ENCODE measurements at regions not wholly inside any gene's neighbourhood (a gene's known extent, or its start where the extent isn't known, plus 50 kb on each side); places are given as distances from the start of the nearest gene placed in this dataset.
"Not testable (repeated sequence)": the region's sequence is repeated elsewhere in the genome, so short reads cannot be mapped to it uniquely, and the experiment has no call there.

GRCh38 chr4:115674485-115674884, 561.1 kb upstream of the NDST4 start:
- in situ Hi-C loops (cut with MboI; ENCODE audit: low pct_unique_long_range_greater_than_20kb, low sequenced_read_pairs), result no loop called here
- DNase-seq, result no peak

DNA sequence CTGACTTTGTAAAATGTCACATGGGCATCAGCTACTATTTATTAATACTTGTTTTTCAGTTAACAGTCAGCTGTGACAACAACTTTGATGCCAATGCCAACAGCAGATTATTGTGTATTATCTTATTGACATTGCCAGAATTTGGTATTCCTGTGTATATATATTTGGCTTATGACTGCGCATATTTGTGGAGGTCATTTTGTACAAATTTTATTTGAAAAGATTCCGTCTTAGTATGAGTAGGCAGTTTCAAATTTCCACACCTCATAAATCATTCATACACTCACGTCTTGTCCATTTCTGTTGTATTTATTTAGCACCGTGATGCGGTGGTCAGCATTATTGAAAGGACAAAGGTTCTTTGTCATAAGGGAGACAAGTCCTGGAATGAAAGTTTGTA, 558.2 kb upstream of the NDST4 start:
- no peak for DNase-seq
- in situ Hi-C loops (cut with MboI; ENCODE audit: low pct_unique_long_range_greater_than_20kb, low sequenced_read_pairs), result no loop called here

DNA sequence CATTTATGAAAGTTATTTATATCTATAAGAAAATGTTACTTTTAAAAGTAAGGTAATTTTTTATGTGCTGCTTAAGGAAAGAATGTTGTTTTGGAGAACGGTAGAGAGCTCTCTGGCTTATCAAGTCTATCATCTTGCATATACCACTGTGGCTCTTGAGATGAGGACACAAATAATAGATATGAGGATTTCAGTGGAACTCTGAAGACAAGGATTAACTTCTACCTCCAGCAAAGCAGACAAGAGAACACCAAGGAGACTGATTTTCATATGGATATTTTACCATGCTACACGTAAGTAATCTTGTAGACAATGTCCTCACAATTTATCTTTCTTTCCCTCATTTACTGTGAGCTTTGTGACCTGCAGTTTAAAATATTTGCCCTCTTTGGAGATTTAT, 557.5 kb upstream of the NDST4 start:
- no peak for DNase-seq

GRCh38 chr4:115668396-115668795, 555.0 kb upstream of the NDST4 start:
- no peak for DNase-seq
- in situ Hi-C loops (cut with MboI; ENCODE audit: low pct_unique_long_range_greater_than_20kb, low sequenced_read_pairs), result no loop called here

More for the DNA sequence above, 557.5 kb upstream of the NDST4 start:
- in situ Hi-C loops (cut with MboI; ENCODE audit: low pct_unique_long_range_greater_than_20kb, low sequenced_read_pairs), result no loop called here

GRCh38 chr4:115664285-115664684, 550.9 kb upstream of the NDST4 start:
- no peak for DNase-seq

GRCh38 chr4:115660465-115660864, 547.0 kb upstream of the NDST4 start:
- no peak for DNase-seq
- in situ Hi-C loops (cut with MboI; ENCODE audit: low pct_unique_long_range_greater_than_20kb, low sequenced_read_pairs), result no loop called here

More at GRCh38 chr4:115664285-115664684, 550.9 kb upstream of the NDST4 start:
- in situ Hi-C loops (cut with MboI; ENCODE audit: low pct_unique_long_range_greater_than_20kb, low sequenced_read_pairs), result no loop called here

- DNase-seq, result no peak
- in situ Hi-C loops (cut with MboI; ENCODE audit: low pct_unique_long_range_greater_than_20kb, low sequenced_read_pairs), result no loop called here
Measured at GRCh38 chr4:115657991-115658650, 544.7 kb upstream of the NDST4 start.

- in situ Hi-C loops (cut with MboI; ENCODE audit: low pct_unique_long_range_greater_than_20kb, low sequenced_read_pairs), result no loop called here
- DNase-seq, result no peak
Measured at GRCh38 chr4:115655626-115656025, 542.2 kb upstream of the NDST4 start.

- no peak for DNase-seq
- in situ Hi-C loops (cut with MboI; ENCODE audit: low pct_unique_long_range_greater_than_20kb, low sequenced_read_pairs), result no loop called here
Measured at GRCh38 chr4:115648786-115649185, 535.4 kb upstream of the NDST4 start.

DNA sequence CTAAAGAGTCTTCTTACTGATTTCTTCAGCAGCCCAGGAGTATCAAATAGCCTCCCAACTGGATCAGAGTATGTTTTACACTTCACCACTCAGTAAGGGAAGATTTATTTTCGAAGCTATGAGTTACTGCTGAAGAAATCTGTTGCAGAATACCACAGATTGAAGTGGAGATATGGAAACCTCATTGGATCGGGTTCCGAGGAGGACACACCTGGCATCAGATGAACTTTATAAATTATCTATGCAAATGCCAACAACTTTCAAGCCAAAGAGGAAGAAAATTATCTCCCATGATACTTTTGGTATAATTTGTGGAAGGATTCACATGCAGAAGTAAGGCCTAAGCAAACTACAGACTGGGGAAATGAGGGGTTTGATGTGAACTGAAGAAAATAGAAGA, 515.9 kb upstream of the NDST4 start:
- no peak for DNase-seq
- in situ Hi-C loops (cut with MboI; ENCODE audit: low pct_unique_long_range_greater_than_20kb, low sequenced_read_pairs), result no loop called here

GRCh38 chr4:115609631-115610030, 496.2 kb upstream of the NDST4 start:
- in situ Hi-C loops (cut with MboI; ENCODE audit: low pct_unique_long_range_greater_than_20kb, low sequenced_read_pairs), result no loop called here
- no peak for DNase-seq

DNA sequence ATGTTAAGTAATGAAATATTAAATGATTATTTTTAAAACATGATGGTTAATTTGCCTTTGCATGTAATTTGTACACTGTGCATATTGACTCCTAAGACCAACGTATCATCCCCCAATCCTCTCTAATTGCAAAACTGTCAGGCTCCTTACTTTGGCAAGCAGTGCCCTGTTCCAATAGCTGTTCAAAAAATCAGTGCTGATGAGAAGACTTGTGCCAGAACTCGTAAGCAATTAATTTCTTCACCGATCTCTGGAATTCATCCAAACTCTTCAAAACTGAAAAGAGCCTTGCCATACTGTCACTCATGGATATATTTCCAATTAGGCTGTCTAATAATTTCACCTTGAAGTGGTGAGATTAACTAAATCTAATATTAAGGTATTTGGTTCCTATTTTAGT, 493.9 kb upstream of the NDST4 start:
- in situ Hi-C loops (cut with MboI; ENCODE audit: low pct_unique_long_range_greater_than_20kb, low sequenced_read_pairs), result no loop called here
- DNase-seq, result no peak

- in situ Hi-C loops (cut with MboI; ENCODE audit: low pct_unique_long_range_greater_than_20kb, low sequenced_read_pairs), result no loop called here
- no peak for DNase-seq
Measured at GRCh38 chr4:115596265-115597001, 483.0 kb upstream of the NDST4 start.

- in situ Hi-C loops (cut with MboI; ENCODE audit: low pct_unique_long_range_greater_than_20kb, low sequenced_read_pairs), result no loop called here
- DNase-seq, result no peak
Measured at GRCh38 chr4:115580901-115581300, 467.5 kb upstream of the NDST4 start.

DNA sequence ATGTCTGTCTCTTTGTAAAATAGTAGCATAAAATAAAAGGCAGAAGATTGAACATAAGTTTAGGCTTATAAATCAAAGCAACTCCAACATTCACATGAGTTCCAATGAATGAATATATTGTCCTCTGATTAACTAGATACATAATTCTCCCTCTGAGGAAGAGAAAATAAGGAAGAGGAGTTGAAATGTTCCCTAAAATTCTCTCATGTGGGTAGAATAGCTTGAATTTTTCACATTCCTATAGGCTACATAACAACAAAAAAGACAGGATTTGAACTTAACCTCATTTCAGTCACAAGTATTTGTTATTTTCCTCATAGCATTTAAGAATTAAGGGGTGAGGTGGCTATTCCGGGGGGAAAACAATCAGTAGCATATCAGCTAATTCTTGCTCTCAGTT, 462.4 kb upstream of the NDST4 start:
- in situ Hi-C loops (cut with MboI; ENCODE audit: low pct_unique_long_range_greater_than_20kb, low sequenced_read_pairs), result no loop called here
- DNase-seq, result no peak

GRCh38 chr4:115562506-115562905, 449.1 kb upstream of the NDST4 start:
- no peak for DNase-seq
- in situ Hi-C loops (cut with MboI; ENCODE audit: low pct_unique_long_range_greater_than_20kb, low sequenced_read_pairs), result no loop called here

- in situ Hi-C loops (cut with MboI; ENCODE audit: low pct_unique_long_range_greater_than_20kb, low sequenced_read_pairs), result no loop called here
Measured at GRCh38 chr4:115548123-115548522, 434.7 kb upstream of the NDST4 start.

DNA sequence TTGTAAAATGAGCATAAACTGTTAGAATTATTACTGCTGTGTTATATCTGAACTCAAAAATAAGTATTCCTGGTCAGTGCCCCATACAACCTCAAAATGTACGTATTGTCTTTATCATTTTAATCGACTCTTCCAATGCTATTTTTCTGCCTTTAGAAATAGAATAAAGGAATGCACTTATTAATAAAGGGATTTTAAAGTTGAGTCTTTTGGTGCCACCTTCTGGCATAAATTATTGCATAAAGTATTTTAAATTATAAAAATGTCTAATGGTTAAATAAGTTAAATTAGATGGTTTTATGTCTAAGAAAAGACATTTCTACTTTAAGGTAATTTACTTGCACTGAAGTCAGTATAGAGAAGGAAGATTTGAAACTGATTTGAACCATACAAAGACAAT, 424.0 kb upstream of the NDST4 start:
- DNase-seq, result peak; percentile 15
- in situ Hi-C loops (cut with MboI; ENCODE audit: low pct_unique_long_range_greater_than_20kb, low sequenced_read_pairs), result no loop called here

More at GRCh38 chr4:115548123-115548522, 434.7 kb upstream of the NDST4 start:
- DNase-seq, result no peak

DNA sequence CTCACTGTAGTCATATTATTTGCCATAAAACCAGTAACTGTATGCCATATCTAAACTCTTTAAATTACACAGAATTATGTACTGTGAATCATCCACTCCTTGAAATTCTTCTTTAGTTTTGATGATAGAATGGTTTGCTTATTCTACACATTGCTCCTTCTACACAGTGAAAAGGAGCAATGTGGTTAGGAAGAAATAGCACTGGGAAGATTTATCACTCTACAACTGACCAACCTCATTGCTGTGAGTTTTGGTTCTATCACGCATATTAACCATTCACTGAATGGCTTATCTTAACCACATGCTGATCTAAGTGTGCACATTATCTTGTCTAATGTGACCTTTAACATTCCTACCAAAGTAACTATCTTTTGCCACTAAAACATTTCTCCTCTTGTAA, 415.7 kb upstream of the NDST4 start:
- in situ Hi-C loops (cut with MboI; ENCODE audit: low pct_unique_long_range_greater_than_20kb, low sequenced_read_pairs), result no loop called here
- no peak for DNase-seq

- in situ Hi-C loops (cut with MboI; ENCODE audit: low pct_unique_long_range_greater_than_20kb, low sequenced_read_pairs), result not testable (repeated sequence)
Measured at GRCh38 chr4:115519476-115519875, 406.1 kb upstream of the NDST4 start.

GRCh38 chr4:115515772-115516171, 402.4 kb upstream of the NDST4 start:
- no peak for DNase-seq
- in situ Hi-C loops (cut with MboI; ENCODE audit: low pct_unique_long_range_greater_than_20kb, low sequenced_read_pairs), result no loop called here

More at GRCh38 chr4:115519476-115519875, 406.1 kb upstream of the NDST4 start:
- not testable (repeated sequence) for DNase-seq
